HL-60 (cell line): ENCODE measurements at regions not wholly inside any gene's neighbourhood (a gene's known extent, or its start where the extent isn't known, plus 50 kb on each side); places are given as distances from the start of the nearest gene placed in this dataset.

ENCODE experiments used
- DNase-seq, 2 experiments: peaks; one replicate each; pipeline ENCODE4 v3.0.0-alpha.2; 2010 to 2020; ENCODE audit warnings: low read depth in 1 of 2, low spot score in 1 of 2
- H3K27ac ChIP-seq: fragments of 250-450 bp; sonication (Bioruptor Pico); replicated peaks from 2 replicates; pipeline ENCODE4 v1.5.1; 2020; ENCODE audit warnings: mild to moderate bottlenecking, moderate library complexity
- H3K27me3 ChIP-seq: fragments of 250-450 bp; sonication (Bioruptor Pico); 2 replicates; pipeline ENCODE4 v1.5.1; 2021; ENCODE audit warnings: mild to moderate bottlenecking, moderate library complexity; ENCODE audit not compliant: insufficient read depth, poor library complexity, severe bottlenecking
- H3K4me3 ChIP-seq: replicated peaks from 2 replicates; pipeline ENCODE4 v1.5.1; 2011; ENCODE audit warnings: mild to moderate bottlenecking, control low read depth, low read length; ENCODE audit not compliant: insufficient read depth
- CTCF ChIP-seq: IDR thresholded peaks from one replicate; pipeline ENCODE4 v1.5.1; 2011; ENCODE audit warnings: low read length, control low read depth, inconsistent platforms; ENCODE audit not compliant: insufficient read depth
- GABPA ChIP-seq: IDR thresholded peaks from 2 replicates; pipeline ENCODE4 v1.6.1; 2012; ENCODE audit warnings: low read depth
- POLR2AphosphoS5 ChIP-seq: IDR thresholded peaks from 2 replicates; pipeline ENCODE4 v1.6.1; 2012; ENCODE audit warnings: low read depth
- REST ChIP-seq: IDR thresholded peaks from 2 replicates; pipeline ENCODE4 v1.6.1; 2012; ENCODE audit warnings: low read depth; ENCODE audit not compliant: insufficient replicate concordance
- SPI1 ChIP-seq: IDR thresholded peaks from 2 replicates; pipeline ENCODE4 v1.6.1; 2012; ENCODE audit warnings: low read depth, mild to moderate bottlenecking, borderline replicate concordance

- no peaks in the 10 kb centered on the region for H3K27me3 ChIP-seq
- H3K27ac ChIP-seq, result no peak overlapping the region
- TF ChIP-seq SPI1 (no peak), REST (no peak), CTCF (no peak), POLR2AphosphoS5 (no peak), GABPA (no peak)
- no peak for DNase-seq
- no peak overlapping the region for H3K4me3 ChIP-seq
These were observed 1234.6 kb upstream of the CHAC2 start for GRCh38 chr2:52532956-52533355.

GRCh38 chr2:52526735-52527134 is 1240.9 kb upstream of the CHAC2 start:
- no peak overlapping the region for H3K27ac ChIP-seq
- TF ChIP-seq POLR2AphosphoS5, result no peak
- TF ChIP-seq REST, result no peak
- TF ChIP-seq GABPA, result no peak
- no peak for TF ChIP-seq CTCF
- TF ChIP-seq SPI1, result no peak
- DNase-seq, result no peak
- H3K4me3 ChIP-seq, result no peak overlapping the region
- H3K27me3 ChIP-seq, result no peaks in the 10 kb centered on the region

- Histone ChIP-seq H3K4me3 (no peak overlapping the region), H3K27ac (no peak overlapping the region), H3K27me3 (no peaks in the 10 kb centered on the region)
- no peak for TF ChIP-seq POLR2AphosphoS5
- TF ChIP-seq SPI1, result no peak
- TF ChIP-seq GABPA, result no peak
- no peak for TF ChIP-seq CTCF
- TF ChIP-seq REST, result no peak
- DNase-seq, result no peak
These were observed 1247.0 kb upstream of the CHAC2 start for GRCh38 chr2:52520644-52521043.
